HCEC 1CT (cell line): ENCODE measurements at regions not wholly inside any gene's neighbourhood (a gene's known extent, or its start where the extent isn't known, plus 50 kb on each side); places are given as distances from the start of the nearest gene placed in this dataset.
"Not testable (repeated sequence)": the region's sequence is repeated elsewhere in the genome, so short reads cannot be mapped to it uniquely, and the experiment has no call there.

Experiments used
- DNase-seq: peaks from one replicate; pipeline ENCODE4 v3.0.0-alpha.2; 2017

DNA sequence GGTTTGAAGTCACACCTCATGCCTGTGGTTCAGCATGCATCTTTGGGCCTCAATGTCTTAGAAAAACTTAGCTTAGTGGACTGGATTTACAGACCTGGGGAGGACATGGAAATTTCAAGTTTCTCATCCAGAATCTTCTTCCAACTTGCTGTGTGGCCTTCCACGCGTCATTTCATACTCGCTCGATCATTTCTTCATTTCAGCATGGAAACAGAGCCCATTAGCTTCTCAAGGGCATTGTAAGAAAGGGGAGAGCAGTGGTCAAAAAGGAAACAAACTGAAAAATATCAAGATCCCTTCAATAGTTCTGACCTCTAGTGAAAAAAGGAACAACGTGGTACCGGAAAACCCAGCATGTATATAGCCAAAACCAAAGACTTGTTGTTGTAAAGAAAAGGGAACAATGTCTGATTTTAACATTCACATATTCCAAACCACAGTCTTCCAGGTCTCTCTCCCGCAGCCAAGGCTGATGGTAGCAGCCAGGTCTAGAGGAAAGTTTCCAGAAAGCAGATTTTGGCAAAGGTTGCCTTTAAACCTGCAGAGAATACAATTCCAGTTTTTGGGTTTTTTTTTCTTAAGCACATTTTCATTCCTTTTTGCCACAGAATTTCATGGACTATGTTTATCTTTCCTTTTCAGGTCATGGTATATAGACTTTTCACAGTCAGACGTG is 97.0 kb upstream of the CDC42BPA start:
- DNase-seq: no peak

- no peak for DNase-seq
Measured at GRCh38 chr1:227411066-227411465, 92.8 kb upstream of the CDC42BPA start.

- not testable (repeated sequence) for DNase-seq
Measured at GRCh38 chr1:227406332-227406731, 88.0 kb upstream of the CDC42BPA start.

DNA sequence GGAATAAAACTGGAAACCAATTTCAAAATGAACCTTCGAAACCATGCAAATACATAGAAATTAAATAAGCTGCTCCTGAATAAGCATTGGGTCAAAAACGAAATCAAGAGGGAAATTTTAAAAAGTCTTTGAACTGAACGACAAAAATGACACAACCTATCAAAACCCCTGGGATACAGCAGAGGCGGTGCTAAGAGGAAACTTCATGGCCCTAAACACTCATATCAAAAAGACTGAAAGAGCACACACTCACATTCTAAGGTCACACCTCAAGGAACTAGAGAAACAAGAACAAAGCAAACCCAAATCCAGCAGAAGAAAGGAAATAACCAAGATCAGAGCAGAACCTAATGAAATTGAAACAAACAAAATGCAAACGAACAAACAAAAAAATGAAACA is 85.2 kb upstream of the CDC42BPA start:
- no peak for DNase-seq

DNA sequence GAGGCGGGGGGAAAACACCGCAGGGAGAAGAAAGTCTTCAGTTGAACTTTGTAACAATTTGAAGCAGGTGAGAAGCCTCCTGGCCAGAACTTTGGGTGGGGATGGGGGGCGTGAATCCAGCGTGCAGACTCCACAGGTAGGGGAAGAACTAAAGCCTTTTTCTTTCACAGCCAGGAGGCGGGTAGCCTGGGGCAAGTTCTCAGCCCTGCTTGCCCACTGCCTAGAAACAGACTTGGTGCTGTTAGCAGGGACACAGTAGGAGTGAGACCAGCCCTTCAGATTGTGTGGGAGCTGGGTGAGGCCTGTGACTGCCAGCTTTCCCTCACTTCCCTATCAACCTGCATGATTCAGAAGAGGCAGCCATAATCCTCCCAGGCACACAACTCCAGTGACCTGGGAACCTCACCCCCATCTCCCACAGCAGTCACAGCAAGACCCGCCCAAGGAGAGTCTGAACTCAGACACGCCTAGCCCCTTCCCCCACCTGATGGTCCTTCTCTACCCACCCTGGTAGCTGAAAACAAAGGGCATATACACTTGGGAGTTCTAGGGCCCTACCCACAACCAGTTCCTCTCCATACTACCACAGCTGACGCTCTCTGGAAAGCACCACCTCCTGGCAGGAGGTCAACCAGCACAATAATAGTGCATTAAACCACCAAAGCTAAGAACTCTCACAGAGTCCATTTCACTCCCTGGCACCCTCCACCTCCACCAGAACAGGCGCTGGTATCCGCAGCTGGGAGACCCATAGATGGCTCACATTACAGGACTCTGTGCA is 83.5 kb upstream of the CDC42BPA start:
- no peak for DNase-seq

DNA sequence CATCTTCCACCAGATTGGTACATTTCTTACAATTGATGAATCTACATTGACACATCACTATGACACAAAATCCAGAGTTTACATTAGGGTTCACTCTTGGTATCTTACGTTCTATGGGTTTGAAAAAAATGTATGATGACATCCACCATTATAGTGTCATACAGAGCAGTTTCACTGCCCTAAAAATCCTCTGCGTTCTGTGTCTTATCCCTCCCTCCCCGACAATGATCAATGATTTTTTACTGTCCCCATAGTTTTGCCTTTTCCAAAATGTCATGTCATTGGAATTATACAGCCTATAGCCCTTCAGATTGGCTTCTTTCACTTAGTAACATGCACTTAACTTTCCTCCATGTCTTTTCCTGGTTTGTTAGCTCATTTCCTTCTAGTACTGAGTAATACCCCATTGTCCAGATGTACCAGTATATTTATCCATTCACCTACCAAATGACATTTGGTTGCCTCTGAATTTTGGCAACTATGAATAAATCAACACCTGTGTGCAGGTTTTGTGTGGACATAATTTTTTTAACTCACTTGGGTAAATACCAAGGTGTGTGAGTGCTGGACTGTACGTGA is 80.9 kb upstream of the CDC42BPA start:
- DNase-seq: no peak

- no peak for DNase-seq
Measured at GRCh38 chr1:227397354-227397978, 79.2 kb upstream of the CDC42BPA start.

GRCh38 chr1:227396539-227397353 is 78.5 kb upstream of the CDC42BPA start:
- DNase-seq: no peak

DNA sequence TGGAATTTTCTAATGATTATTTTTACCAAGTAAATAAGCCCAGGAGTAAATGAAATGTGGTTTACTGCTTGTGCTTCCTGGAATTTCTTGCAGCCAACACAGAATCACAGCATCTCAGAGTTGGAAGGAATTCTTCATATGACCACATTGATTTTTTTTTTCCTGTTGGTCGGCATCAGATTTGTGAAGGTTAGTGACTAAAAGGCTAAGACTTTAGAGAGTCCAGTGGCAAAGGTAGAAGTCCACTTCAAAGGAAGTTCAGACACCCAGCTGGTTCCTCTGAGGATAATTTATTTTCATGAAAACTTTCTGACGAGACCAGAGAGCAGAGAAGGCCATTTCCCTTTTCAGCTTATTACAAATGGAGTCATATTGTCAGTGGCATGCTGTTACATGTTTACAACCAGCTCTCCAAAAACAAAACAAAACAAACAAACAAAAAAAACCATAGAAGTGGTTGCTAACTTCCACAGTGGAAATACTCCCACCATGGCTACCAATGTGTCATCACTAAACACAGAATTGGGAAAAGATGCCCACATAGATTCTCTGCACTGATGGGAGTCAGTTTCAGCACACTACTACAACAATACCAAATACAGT is 77.2 kb upstream of the CDC42BPA start:
- DNase-seq: no peak

- DNase-seq: no peak
Measured at GRCh38 chr1:227392984-227393764, 74.9 kb upstream of the CDC42BPA start.

- DNase-seq: no peak
Measured at GRCh38 chr1:227391879-227392278, 73.6 kb upstream of the CDC42BPA start.

DNA sequence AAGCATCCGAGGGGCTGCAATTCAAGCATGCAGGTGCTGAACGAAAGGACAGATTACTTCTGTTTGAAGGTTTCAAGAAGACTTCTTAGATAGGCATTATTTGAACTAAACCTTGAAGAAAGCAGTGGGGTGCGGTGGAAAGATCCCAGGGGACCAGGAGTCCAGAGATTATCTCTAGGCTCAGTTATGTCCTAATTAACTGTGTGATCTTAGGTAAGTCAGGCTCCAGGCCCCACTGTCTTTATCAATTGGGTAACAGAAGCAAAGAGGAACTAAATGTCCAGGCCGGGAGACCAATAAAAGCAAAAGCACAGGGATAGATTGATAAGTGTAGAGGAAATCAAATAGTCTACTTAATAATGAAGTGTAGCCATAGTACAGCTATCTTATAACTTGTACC is 72.9 kb upstream of the CDC42BPA start:
- no peak for DNase-seq

DNA sequence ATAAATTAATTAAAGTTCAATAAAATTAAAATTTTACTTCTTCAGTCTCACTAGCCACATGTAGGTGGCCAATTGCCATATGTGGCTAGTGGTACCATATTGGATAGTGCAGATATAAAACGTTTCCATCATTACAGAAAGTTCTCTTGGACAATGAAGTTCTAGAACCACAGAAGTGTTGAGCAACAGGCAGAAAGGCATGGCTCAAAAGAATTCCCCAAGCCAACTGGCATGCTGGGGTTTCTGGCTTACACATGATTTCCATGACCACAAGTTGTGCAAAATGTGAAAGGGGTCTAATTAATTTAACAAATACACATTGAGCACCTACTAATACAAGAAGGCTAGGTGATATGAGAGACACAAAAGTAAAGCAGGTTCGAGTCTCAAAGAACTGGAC is 72.2 kb upstream of the CDC42BPA start:
- DNase-seq: no peak

DNA sequence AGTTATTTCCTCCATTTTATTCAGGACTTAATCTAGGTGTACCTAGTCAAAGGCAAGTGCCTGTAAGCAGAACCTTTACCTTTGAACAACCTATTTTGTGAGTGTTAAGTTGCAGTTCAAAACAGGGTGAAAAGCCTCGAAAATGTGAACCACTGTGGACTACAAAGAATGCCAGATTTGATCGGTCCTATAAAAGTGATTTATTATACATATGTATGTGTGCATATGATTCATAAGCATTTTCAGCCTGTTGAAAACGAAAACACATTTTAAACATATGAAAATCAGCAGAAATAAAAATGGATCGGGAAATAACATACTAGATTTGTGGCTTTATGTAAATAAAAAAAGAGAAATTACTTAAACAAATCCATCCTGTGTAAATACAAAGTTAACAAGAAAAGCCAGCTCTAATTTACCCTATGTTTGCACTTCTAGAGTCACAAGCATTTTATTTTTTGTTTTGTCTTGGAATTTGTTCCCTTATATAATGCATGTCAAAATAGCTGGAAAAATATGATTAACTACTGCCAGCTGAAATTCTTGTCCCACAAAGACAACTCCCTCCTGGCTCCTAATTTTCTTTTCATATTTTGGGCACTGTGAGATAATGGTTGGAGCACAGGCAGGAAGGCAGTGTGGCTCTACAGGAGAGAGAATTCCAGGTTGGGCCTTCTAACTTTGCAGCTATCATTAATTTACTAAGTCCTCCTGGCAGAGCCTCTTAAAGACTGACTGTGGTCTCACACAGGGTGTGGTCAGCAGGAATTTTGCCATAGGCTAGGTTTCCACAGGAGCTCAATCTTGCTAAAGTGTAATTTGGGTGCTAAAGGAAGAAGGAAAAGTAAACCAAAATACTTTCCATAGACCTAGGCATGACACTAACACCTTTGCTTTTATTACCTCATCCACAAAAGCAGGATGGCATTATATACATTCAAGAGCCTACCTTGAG is 70.2 kb upstream of the CDC42BPA start:
- DNase-seq: no peak

DNA sequence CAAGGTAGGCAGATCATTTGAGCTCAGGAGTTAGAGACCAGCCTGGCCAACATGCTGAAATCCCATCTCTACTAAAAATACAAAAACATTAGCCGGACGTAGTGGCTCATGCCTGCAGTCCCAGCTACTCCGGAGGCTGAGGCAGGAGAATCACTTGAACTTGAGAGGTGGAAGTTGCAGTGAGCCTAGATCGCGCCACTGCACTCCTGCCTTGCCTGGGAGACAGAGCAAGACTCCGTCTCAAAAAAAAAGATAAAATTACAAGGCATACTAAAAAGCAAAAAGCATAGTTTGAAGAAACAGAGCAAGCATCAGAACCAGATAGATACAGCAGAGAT is 61.2 kb upstream of the CDC42BPA start:
- no peak for DNase-seq

- DNase-seq: no peak
Measured at GRCh38 chr1:227378871-227379554, 60.7 kb upstream of the CDC42BPA start.

DNA sequence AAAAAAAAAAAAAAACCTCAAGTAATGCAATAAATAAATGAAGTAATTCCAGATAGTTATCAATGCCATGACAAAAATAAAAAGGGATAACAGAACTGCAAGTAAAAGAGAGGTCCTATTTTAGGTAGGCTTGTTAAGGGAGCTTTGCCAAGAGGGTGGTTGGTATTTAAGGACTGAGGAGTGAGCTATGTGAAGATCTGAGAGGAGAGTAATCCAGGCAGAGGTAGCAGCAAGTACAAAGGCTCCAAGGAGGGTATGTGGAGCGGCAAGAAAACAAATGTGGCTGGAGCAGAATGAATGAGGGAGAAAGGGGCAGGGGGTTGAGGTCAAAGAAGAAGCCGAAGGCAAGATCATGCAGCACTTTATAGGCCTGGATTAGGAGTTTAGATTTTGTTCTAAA is 59.9 kb upstream of the CDC42BPA start:
- DNase-seq: no peak

DNA sequence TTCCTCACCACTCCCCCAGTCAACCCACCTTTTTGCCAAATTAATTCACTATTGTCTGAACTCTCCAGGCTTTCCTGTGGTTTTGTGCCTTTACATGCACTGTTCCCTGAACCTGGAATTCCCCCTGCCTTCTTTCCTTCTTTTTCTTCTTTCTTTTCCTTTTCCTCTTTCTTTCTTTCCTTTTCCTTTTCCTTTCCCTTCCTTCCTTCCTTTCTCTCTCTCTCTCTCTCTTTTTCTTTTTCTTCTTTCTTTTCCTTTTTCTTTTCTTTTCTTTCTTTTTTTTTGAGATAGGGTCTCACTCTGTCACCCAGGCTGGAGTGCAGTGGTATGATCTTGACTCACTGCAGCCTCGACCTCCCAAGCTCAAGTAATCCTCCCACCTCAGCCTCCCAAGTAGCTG is 56.6 kb upstream of the CDC42BPA start:
- no peak for DNase-seq

DNA sequence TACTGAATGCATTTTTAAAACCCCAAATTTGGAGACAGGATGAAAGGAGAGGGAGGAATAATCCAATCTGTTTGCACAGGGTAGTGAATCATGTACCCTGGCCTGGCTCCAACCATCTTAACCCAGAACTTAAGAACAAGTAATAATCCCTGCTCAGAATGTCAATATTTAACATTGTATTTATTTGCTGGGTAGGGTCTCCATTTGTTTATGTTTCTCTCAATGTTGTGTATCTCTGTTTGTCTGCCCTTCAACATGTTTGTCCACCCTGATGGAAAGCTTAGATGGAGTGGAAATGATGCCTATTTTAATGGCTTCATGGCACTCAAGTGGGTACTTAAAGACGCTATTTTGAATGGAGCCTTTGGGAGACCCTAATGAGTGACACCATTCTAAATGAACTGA is 54.4 kb upstream of the CDC42BPA start:
- DNase-seq: peak; percentile 73
